Activated CD4-positive, alpha-beta T cell treated with anti-CD3 and anti-CD28 coated beads, Interleukin-2, amount 50 U/mL, for 24 hours (primary cell): ENCODE measurements at regions not wholly inside any gene's neighbourhood (a gene's known extent, or its start where the extent isn't known, plus 50 kb on each side); places are given as distances from the start of the nearest gene placed in this dataset.

Experiments
- DNase-seq, 2 donors: peaks; one replicate each; pipeline ENCODE4 v3.0.0-alpha.2; 2020; ENCODE audit warnings: low read depth in 1 of 2, low spot score in 1 of 2

- no peak for DNase-seq
These were observed 250.9 kb downstream of the DLEU7 start for GRCh38 chr13:50592412-50593155.

- no peak for DNase-seq
These were observed 250.3 kb downstream of the DLEU7 start for GRCh38 chr13:50593207-50593606.

DNA sequence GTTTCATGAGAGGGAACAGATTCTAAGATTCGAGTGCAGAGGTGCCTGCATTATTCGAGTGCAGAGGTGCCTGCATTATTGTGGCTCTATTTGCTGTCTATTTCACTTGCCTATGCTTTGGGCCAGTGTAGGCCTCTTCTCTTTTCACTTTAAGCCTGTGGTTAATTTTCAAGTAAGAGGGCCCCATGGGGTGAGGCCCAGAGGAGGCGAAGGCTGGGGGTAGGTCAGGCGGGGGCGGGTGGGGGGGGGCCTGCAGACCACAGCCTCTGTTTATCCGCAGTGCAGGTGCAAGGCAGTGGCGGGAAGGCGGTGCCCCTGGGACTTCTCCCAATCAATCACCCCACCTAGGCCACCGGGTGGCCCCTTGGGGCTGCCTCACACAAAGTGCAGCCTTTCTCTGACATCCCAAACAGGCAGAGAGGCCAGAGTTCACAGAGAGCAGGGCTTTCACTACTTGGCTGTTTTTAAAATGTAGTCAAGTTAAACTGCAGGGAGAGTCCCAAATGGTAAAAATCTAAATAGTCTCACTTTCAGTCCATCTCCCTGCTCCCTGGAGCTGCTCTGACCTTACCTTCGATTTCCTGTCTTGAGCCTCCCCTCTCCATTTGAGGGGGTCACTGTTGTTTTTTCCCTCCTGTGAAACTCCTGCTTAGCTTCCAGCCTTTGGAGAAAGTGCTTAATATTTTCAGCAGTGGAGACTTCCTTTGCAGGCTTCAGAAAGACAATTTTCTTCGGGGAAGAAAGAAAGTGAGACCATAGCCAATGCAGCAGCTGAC is 249.0 kb downstream of the DLEU7 start:
- no peak for DNase-seq

DNA sequence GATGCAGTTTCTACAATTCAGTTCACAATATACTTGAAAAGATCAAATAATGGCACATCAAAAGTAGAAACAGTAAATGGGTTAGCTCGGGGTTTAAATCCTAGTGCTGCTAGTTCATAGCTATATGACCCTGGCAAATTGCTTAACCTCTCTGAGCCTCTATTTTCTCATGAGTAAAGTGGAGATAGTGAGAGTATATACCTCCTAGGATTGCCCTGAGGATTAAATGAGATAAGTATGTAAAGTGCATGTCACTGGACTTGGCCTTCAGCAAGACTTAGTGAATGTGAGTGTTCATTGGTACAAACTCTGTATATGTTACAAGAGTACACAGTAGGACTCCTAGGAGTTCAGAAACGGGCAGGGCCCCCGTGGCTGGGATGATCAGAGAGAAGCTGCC is 248.3 kb downstream of the DLEU7 start:
- no peak for DNase-seq

GRCh38 chr13:50596156-50596555 is 247.3 kb downstream of the DLEU7 start:
- no peak for DNase-seq

GRCh38 chr13:50596776-50597203 is 246.7 kb downstream of the DLEU7 start:
- DNase-seq = no peak

DNA sequence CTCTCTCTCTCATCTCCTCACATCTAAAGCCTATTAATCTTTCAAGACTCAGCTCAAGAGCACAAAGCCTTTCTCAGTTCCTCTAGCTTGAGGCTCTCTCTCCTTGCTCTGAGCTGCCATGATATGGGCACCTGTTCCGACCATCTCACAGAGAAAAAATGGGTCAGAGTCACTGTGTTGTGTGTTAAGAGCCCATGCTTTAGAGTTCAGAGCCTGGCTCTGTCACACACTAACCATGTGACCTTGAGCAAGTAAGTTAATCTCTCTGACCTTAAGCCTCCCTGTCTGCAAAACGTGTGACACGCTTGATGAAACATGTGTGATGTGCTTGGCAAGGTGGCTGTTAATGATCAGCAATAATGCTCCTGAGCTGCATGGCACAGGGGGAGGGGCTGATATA is 245.2 kb downstream of the DLEU7 start:
- DNase-seq = no peak

GRCh38 chr13:50599046-50599445 is 244.4 kb downstream of the DLEU7 start:
- DNase-seq = no peak

- DNase-seq = no peak
These were observed 243.6 kb downstream of the DLEU7 start for GRCh38 chr13:50599927-50600326.

GRCh38 chr13:50608370-50608769 is 235.1 kb downstream of the DLEU7 start:
- no peak for DNase-seq

- DNase-seq = no peak
These were observed 234.5 kb downstream of the DLEU7 start for GRCh38 chr13:50609011-50609410.

DNA sequence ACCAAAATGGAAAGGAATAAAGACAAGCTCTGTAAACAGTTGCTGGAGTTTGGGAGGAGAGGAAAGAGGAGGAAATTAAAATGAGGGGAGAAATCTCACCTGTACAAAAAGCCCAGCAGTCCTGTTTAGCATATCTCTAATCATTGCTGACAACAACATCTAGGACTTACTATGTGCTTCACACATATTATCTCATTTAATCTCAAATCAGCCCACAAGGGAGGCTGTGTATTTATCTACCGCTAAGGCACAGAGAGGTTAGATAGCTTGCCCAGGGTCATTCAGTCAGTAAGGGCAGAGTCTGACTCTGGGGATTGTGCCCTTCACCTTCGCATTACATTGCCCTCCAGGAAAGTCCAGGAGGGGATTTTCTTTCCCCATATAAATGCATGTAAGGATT is 233.3 kb downstream of the DLEU7 start:
- DNase-seq = no peak

- no peak for DNase-seq
These were observed 232.2 kb downstream of the DLEU7 start for GRCh38 chr13:50611117-50611781.

GRCh38 chr13:50612717-50613116 is 230.8 kb downstream of the DLEU7 start:
- no peak for DNase-seq

- no peak for DNase-seq
These were observed 230.1 kb downstream of the DLEU7 start for GRCh38 chr13:50613356-50613831.

DNA sequence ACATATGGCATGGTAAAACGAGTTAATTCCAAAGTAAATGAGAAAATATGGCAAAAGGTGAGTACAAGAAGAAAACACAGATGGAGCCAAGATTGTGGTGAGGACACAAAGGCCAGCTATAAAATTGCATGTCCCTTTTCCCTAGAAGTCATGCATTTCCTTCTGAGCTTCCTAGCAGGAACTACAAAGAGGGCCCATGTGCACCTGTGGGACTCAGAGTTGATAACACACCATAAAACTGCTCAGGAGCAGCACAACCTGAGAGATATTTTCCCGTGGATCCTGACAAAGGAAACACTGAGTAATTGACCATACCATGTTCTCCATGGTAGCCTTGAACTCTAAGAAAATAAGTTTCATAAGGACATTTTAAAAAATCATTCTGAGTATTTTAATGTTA is 228.3 kb downstream of the DLEU7 start:
- DNase-seq = no peak

- no peak for DNase-seq
These were observed 227.4 kb downstream of the DLEU7 start for GRCh38 chr13:50616101-50616500.

- no peak for DNase-seq
These were observed 226.3 kb downstream of the DLEU7 start for GRCh38 chr13:50617134-50617721.

DNA sequence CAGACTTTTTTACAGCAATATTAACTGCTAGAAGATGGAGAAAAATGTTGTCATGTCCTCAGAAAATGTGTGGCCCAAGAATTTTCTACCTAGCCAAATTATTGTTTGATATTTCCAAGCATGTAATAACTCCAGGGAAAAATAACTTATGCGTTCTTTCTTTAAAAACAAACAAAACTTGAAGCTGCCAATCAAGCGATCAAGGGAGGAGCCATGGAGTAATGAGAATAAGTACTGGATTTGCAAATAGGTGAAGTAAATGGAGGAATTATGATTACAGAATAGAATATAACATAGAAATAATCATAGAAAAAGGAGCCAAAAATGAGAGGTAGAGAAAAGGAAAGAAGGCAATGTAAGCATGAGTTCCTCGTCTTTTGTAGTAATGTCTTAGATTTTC is 225.3 kb downstream of the DLEU7 start:
- no peak for DNase-seq

DNA sequence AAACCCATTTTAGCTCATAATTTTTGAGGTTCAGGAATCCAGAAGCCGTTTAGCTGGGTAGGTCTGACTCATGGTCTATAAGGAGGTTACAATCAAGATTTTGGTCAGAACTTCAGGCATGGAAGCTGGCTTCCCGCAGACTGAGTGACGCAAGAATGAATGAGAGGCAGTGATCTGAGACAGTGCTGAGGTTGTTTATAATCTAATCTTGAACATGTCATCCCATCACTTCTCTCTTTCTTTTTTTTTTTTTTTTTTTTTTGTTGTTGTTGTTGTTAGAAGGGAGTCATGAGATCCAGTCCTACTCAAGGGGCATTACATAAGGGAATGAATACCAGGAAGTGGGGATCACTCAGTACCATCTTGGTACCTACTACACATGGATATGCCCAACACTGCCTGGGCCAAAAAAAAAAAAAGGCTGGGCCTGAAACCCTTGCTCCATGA is 217.4 kb downstream of the DLEU7 start:
- no peak for DNase-seq

GRCh38 chr13:50627111-50627510 is 216.4 kb downstream of the DLEU7 start:
- no peak for DNase-seq
